ENCODE measurements at regions not wholly inside any gene's neighbourhood (a gene's known extent, or its start where the extent isn't known, plus 50 kb on each side); places are given as distances from the start of the nearest gene placed in this dataset.

DNA sequence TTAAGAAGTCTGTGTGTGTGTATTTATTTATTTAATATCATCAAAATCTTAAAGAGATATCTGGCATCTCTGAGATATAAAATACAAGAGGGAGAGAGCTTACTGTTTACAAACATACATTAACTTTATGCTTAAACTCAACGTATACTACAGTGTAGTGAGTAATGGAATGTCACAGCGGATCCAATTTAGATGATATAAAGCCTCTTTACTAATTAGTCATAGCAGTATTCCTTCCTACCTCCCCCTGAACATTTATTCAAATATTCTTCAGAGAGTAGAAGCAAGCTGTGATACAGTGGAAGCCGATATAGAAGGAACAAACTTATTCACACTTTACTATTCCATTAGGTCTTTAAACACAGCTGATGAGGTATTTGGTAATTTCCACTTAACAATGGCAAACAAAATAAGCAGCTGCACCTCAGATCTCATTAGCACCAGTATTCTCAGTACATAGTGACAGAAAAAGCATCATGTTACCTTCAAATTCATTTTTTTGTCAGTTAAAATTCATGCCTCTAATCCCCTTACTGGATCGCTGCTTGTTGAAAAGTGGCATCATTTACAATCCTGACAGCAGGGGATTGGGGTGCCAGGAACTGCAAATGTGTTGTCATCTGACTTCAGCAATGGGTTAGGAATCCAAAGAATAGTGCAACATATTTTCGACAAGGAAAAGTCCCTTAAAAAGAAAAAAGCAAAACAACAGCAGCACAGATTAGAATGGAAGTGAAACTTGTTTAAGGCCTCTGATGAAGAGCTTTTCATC, 658.7 kb upstream of the EPHA5 start:
- TF ChIP-seq, protein P1, sequence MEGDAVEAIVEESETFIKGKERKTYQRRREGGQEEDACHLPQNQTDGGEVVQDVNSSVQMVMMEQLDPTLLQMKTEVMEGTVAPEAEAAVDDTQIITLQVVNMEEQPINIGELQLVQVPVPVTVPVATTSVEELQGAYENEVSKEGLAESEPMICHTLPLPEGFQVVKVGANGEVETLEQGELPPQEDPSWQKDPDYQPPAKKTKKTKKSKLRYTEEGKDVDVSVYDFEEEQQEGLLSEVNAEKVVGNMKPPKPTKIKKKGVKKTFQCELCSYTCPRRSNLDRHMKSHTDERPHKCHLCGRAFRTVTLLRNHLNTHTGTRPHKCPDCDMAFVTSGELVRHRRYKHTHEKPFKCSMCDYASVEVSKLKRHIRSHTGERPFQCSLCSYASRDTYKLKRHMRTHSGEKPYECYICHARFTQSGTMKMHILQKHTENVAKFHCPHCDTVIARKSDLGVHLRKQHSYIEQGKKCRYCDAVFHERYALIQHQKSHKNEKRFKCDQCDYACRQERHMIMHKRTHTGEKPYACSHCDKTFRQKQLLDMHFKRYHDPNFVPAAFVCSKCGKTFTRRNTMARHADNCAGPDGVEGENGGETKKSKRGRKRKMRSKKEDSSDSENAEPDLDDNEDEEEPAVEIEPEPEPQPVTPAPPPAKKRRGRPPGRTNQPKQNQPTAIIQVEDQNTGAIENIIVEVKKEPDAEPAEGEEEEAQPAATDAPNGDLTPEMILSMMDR (IDR thresholded peaks at IDR 0.05), result no peak
- TF ChIP-seq POLR2A (IDR thresholded peaks at IDR 0.05), result no peak
